ENCODE measurements at regions not wholly inside any gene's neighbourhood (a gene's known extent, or its start where the extent isn't known, plus 50 kb on each side); places are given as distances from the start of the nearest gene placed in this dataset.

DNA sequence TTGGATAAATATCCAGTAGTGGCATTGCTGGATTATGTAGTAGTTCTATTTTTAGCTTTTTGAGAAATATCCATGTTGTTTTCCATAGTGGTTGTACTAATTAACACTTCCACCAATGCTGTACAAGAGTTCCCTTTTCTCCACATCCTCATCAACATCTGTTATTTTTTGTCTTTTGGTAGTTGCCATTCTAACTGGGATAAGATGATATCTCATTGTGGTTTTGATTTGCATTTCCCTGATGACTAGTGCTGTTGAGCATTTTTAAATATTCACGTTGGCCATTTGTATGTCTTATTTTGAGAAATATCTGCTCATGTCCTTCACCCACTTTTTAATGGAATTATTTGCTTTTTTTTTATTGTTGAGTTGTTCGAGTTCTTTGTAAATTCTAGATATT lies 183.9 kb downstream of the PTPRU start:
- no peak for DNase-seq (ENCODE audit: low read depth)
- no peak overlapping the region for H3K4me3 ChIP-seq (ENCODE audit: low read depth, low read length)
- H3K27me3 ChIP-seq (ENCODE audit: control insufficient read depth, insufficient read depth, low read length): no peaks in the 10 kb centered on the region
- TF ChIP-seq, protein P1, sequence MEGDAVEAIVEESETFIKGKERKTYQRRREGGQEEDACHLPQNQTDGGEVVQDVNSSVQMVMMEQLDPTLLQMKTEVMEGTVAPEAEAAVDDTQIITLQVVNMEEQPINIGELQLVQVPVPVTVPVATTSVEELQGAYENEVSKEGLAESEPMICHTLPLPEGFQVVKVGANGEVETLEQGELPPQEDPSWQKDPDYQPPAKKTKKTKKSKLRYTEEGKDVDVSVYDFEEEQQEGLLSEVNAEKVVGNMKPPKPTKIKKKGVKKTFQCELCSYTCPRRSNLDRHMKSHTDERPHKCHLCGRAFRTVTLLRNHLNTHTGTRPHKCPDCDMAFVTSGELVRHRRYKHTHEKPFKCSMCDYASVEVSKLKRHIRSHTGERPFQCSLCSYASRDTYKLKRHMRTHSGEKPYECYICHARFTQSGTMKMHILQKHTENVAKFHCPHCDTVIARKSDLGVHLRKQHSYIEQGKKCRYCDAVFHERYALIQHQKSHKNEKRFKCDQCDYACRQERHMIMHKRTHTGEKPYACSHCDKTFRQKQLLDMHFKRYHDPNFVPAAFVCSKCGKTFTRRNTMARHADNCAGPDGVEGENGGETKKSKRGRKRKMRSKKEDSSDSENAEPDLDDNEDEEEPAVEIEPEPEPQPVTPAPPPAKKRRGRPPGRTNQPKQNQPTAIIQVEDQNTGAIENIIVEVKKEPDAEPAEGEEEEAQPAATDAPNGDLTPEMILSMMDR (IDR thresholded peaks at IDR 0.05; ENCODE audit: insufficient read depth, low read length, poor library complexity, severe bottlenecking): no peak
- no peaks in the 10 kb centered on the region for H3K36me3 ChIP-seq (ENCODE audit: control insufficient read depth, insufficient read depth, low read length)

DNA sequence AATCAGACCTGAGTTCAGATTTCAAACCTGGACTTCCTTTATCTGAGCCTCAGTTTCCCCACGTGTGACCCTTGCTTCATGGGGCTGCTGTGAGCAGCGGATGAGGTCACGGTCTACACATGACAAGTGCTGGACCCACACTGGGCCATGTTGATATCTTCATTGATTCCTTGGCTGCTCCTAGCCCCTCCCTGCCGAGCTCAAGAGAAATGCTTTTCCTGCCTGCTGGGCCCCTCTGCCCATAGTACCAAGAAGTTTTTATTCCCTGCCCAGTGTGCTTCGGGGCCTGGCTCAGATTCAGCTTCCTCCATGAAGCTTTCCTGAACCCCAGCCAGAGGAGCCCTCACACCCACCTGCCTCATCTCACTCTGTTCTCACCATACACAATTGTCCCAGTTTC lies 181.6 kb downstream of the PTPRU start:
- no peaks in the 10 kb centered on the region for H3K36me3 ChIP-seq (ENCODE audit: control insufficient read depth, insufficient read depth, low read length)
- no peak for DNase-seq (ENCODE audit: low read depth)
- H3K4me3 ChIP-seq (ENCODE audit: low read depth, low read length): no peak overlapping the region
- TF ChIP-seq, protein P1 (IDR thresholded peaks at IDR 0.05; ENCODE audit: insufficient read depth, low read length, poor library complexity, severe bottlenecking): no peak
- H3K27me3 ChIP-seq (ENCODE audit: control insufficient read depth, insufficient read depth, low read length): peaks cover 4% of the 10 kb centered on the region

DNA sequence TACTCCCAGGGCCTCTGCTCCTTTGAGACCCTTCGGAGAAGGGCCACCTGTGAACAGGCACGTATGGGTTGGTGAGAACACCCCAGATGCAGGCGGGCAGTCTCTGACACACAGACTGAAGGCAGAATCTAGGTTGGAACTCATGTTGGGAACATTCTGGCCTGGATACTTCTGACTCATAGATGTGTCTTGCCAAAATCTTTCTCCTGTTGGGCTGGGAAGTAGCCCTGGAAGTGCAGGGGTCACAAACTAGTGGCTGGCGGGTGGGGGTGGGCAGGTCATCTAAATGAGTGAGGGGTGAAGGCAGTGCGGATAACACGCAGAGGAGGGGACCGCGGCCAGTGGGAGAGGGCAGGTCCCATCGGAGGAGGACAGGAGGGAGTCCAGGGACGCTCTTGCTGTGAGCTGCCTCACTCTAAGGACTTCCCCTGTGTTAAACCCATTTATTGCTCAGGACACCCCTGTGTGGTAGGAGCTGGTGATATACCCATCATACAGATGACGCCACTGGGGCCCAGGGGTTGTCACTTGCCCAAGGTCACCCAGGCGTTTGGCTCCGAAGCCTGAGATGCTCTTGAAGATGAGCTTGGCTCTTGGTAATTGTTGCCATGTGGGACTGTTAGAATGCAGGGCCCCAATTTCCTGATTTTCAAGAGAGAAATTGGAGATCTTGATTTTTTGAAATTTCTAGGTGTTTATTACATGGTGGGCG lies 181.0 kb downstream of the PTPRU start:
- TF ChIP-seq, protein P1 (IDR thresholded peaks at IDR 0.05; ENCODE audit: insufficient read depth, low read length, poor library complexity, severe bottlenecking): no peak
- Histone ChIP-seq H3K36me3 (ENCODE audit: control insufficient read depth, insufficient read depth, low read length) (no peaks in the 10 kb centered on the region), H3K27me3 (ENCODE audit: control insufficient read depth, insufficient read depth, low read length) (peaks cover 4% of the 10 kb centered on the region), H3K4me3 (ENCODE audit: low read depth, low read length) (no peak overlapping the region)
- no peak for DNase-seq (ENCODE audit: low read depth)

DNA sequence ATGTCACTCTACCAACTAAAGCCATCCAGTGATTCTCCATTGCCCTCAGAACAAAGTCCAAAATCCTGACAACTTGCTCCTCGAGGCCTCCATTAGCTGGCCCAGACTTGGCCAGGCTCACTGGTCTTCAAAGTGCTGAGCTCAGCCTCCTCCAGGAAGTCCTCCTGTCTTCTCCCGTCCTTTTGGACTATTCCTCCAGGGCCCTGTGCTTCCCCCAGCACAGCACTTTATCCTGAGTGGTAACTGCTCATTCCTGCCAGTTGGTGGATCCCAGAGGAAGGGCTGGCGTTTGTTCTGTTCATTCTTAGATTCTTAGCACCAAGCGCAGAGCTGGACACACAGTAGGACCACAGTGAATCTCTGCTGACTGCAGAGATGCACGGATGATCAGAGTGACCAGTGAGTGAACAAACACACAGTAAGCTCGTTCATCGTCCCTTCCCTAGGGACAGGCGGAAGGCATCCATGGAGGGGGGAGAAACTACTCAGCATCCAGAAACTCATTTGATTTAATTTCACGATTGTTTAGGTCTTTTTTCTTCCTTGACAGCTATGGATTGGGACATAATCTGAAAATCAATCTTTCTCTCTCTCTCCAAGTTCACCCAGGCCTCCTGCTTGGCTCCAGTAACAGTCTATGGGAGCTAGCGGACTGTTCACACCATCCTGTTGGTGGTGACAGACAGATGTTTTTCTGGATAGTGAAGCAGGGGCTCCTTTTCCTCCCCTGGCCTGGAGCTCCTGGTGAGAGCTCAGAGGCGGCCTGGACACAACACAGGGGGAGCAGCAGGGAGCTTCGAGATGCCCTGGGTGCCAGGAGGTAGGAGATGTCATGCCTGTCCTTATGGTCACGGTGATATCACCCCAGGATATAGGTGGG lies 180.2 kb downstream of the PTPRU start:
- TF ChIP-seq, protein P1 (IDR thresholded peaks at IDR 0.05; ENCODE audit: insufficient read depth, low read length, poor library complexity, severe bottlenecking): no peak

DNA sequence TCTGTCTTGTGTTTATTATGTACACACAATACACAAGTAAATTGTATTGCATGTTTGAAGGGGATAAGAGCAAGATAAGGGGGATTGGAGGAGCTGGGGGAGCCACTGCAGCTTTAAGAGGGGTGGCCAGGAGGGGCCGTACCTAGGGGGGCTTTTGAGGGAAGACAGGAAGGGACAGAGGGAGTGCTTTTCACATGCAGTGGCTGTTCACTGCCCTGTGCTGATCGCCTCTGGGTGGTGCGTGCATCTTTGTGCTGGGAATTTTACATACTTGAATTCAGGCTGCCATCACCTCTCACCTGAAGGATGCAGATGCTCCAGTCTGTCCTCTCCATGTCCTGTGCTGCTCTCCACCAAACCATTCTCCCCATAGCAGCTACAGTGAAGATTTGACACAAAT lies 179.5 kb downstream of the PTPRU start:
- no peaks in the 10 kb centered on the region for H3K36me3 ChIP-seq (ENCODE audit: control insufficient read depth, insufficient read depth, low read length)
- TF ChIP-seq, protein P1 (IDR thresholded peaks at IDR 0.05; ENCODE audit: insufficient read depth, low read length, poor library complexity, severe bottlenecking): no peak
- DNase-seq (ENCODE audit: low read depth): no peak
- no peak overlapping the region for H3K4me3 ChIP-seq (ENCODE audit: low read depth, low read length)
- peaks cover 4% of the 10 kb centered on the region for H3K27me3 ChIP-seq (ENCODE audit: control insufficient read depth, insufficient read depth, low read length)

More for the DNA sequence above, 180.2 kb downstream of the PTPRU start:
- Histone ChIP-seq H3K27me3 (ENCODE audit: control insufficient read depth, insufficient read depth, low read length) (peaks cover 4% of the 10 kb centered on the region), H3K4me3 (ENCODE audit: low read depth, low read length) (no peak overlapping the region), H3K36me3 (ENCODE audit: control insufficient read depth, insufficient read depth, low read length) (no peaks in the 10 kb centered on the region)
- DNase-seq (ENCODE audit: low read depth): no peak

All from kidney epithelial cell (primary cell).